Testis (tissue), 2 donors: ENCODE measurements at regions not wholly inside any gene's neighbourhood (a gene's known extent, or its start where the extent isn't known, plus 50 kb on each side); places are given as distances from the start of the nearest gene placed in this dataset.

ENCODE experiments used
- DNase-seq: peaks from one replicate; pipeline ENCODE4 v3.0.0-alpha.2; 2019
- H3K27ac ChIP-seq, 2 donors: fragments of 200-600 bp; sonication (generic); one replicate each; pipeline ENCODE4 v1.5.1; 2019
- H3K27me3 ChIP-seq: fragments of 200-600 bp; sonication (generic); one replicate; pipeline ENCODE4 v1.5.1; 2019
- H3K36me3 ChIP-seq: fragments of 200-600 bp; sonication (generic); one replicate; pipeline ENCODE4 v1.5.1; 2017; ENCODE audit warnings: low read depth; ENCODE audit errors: missing control alignments
- H3K4me1 ChIP-seq: fragments of 200-600 bp; sonication (generic); one replicate; pipeline ENCODE4 v1.5.1; 2019
- H3K4me3 ChIP-seq, 2 donors: fragments of 200-600 bp; sonication (generic); one replicate each; pipeline ENCODE4 v1.5.1; 2017 to 2019
- H3K9me3 ChIP-seq: fragments of 200-600 bp; sonication (generic); one replicate; pipeline ENCODE4 v1.5.1; 2017
- POLR2A ChIP-seq: fragments of 450-650 bp; IDR thresholded peaks from one replicate; pipeline ENCODE4 v1.6.1; 2017; ENCODE audit warnings: antibody characterized with exemption, mild to moderate bottlenecking, moderate library complexity
- WGBS, 2 donors: methylation state at CpG; one replicate each; pipeline ENCODE4 v1.1.5; 2018; 5-methylcytosine and 5-hydroxymethylcytosine counted together
- intact Hi-C: fragments of 100-400 bp; cut with DNase I; formaldehyde crosslinking; loops from one replicate; pipeline ENCODE4 v1.15.1; 2023; ENCODE audit warnings: low total_unique reads
- TF ChIP-seq, protein P1 (sequence below), 3 experiments: fragments of 450-650 bp in 2 of 3; fragments of 200-600 bp in 1 of 3; sonication (generic) in 1 of 3; IDR thresholded peaks; one replicate each; pipeline ENCODE4 v1.5.1; 2016 to 2019; ENCODE audit warnings: antibody characterized with exemption in 3 of 3, mild to moderate bottlenecking in 2 of 3, moderate library complexity in 1 of 3

DNA sequence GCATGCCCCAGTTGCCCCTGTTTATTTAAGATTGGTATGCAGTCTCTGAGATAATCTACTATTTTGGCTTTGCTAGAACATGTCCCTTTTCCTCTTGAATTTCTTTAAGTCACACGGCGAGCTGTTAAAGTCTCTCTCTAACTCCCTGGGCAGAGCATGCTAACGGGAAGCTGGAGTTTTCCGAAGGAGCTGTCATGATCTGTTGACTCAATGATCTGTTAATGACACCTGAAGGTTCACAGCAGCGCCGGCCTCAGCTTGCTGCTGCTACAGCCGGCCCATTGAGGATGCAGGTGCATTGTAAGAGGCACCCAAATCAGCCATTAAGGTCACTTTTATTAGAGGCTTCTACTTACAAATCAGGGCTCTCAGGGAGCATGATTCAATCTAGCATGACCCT lies 1203.4 kb downstream of the MAT2B start:
- no peak for DNase-seq
- WGBS, 2 donors, result 55 to 70% methylated on average over 7 of the region's 7 CpGs
- Histone ChIP-seq H3K4me3 (no peak overlapping the region), H3K27ac (no peak overlapping the region), H3K36me3 (no peaks in the 10 kb centered on the region), H3K4me1 (no peaks in the 10 kb centered on the region), H3K9me3 (no peaks in the 10 kb centered on the region), H3K27me3 (no peaks in the 10 kb centered on the region)
- TF ChIP-seq POLR2A, result no peak
- TF ChIP-seq, protein P1, sequence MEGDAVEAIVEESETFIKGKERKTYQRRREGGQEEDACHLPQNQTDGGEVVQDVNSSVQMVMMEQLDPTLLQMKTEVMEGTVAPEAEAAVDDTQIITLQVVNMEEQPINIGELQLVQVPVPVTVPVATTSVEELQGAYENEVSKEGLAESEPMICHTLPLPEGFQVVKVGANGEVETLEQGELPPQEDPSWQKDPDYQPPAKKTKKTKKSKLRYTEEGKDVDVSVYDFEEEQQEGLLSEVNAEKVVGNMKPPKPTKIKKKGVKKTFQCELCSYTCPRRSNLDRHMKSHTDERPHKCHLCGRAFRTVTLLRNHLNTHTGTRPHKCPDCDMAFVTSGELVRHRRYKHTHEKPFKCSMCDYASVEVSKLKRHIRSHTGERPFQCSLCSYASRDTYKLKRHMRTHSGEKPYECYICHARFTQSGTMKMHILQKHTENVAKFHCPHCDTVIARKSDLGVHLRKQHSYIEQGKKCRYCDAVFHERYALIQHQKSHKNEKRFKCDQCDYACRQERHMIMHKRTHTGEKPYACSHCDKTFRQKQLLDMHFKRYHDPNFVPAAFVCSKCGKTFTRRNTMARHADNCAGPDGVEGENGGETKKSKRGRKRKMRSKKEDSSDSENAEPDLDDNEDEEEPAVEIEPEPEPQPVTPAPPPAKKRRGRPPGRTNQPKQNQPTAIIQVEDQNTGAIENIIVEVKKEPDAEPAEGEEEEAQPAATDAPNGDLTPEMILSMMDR (IDR thresholded peaks at IDR 0.05), result no peak
- intact Hi-C loops, result no loop called here

- Histone ChIP-seq H3K9me3 (no peaks in the 10 kb centered on the region), H3K27ac (no peak overlapping the region), H3K27me3 (no peaks in the 10 kb centered on the region), H3K4me1 (no peaks in the 10 kb centered on the region), H3K36me3 (no peaks in the 10 kb centered on the region), H3K4me3 (no peak overlapping the region)
- DNase-seq, result no peak
- WGBS, 2 donors, result 82 to 87% methylated on average over 2 of the region's 2 CpGs
- intact Hi-C loops, result no loop called here
- TF ChIP-seq POLR2A, result no peak
- TF ChIP-seq, protein P1 (IDR thresholded peaks at IDR 0.05), result no peak
Observed at GRCh38 chr5:164713682-164714081, 1208.3 kb downstream of the MAT2B start.

DNA sequence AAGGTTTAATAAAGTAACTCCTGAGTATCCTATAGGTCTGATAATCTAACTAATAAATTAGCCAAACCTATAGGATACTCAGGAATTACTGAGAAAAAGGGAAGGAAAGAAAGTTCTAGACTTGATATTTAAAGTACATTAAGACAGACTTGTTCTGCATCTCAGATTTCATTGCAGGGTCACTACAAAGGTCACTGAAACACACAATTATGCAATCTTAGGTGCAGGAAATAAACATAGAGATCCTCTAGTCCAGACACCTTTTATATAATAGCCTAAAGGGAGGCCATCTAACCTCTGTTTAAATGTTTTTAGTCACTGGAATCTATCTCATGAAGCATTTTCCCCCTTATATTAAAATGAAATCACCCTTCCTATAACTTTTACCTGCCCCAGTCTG lies 1215.7 kb downstream of the MAT2B start:
- TF ChIP-seq, protein P1 (IDR thresholded peaks at IDR 0.05), result no peak
- no peak for TF ChIP-seq POLR2A
- no peak overlapping the region for H3K27ac ChIP-seq
- H3K9me3 ChIP-seq, result no peaks in the 10 kb centered on the region
- H3K4me1 ChIP-seq, result no peaks in the 10 kb centered on the region
- intact Hi-C loops, result no loop called here
- H3K27me3 ChIP-seq, result no peaks in the 10 kb centered on the region
- H3K4me3 ChIP-seq, result no peak overlapping the region
- no peak for DNase-seq
- H3K36me3 ChIP-seq, result no peaks in the 10 kb centered on the region

- no peak for DNase-seq
- Histone ChIP-seq H3K9me3 (no peaks in the 10 kb centered on the region), H3K36me3 (no peaks in the 10 kb centered on the region), H3K27me3 (no peaks in the 10 kb centered on the region), H3K4me1 (no peaks in the 10 kb centered on the region), H3K27ac (no peak overlapping the region), H3K4me3 (no peak overlapping the region)
- intact Hi-C loops, result no loop called here
- TF ChIP-seq, protein P1 (IDR thresholded peaks at IDR 0.05), result no peak
- no peak for TF ChIP-seq POLR2A
- 85 to 94% methylated on average over 1 of the region's 1 CpG for WGBS, 2 donors
Observed at GRCh38 chr5:164721656-164722055, 1216.2 kb downstream of the MAT2B start.

DNA sequence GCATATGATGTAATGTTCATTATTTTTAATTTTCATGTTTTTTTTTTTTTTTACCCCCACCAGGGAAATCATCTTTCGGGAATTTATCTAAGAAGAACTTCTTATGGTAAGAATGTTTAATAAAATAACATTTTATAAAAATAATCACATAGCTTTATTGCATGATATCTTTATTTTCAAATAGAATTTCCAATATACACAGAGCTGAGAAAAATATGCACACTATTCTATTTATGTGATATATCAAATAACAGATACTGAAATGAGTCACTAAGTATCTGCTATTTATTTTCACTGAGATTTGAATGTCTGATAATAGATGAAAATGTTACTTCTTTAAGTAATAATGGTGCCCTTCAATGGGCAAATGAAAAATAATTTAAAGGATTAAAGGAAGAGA lies 1217.3 kb downstream of the MAT2B start:
- Histone ChIP-seq H3K27ac (no peak overlapping the region), H3K4me1 (no peaks in the 10 kb centered on the region), H3K9me3 (no peaks in the 10 kb centered on the region), H3K27me3 (no peaks in the 10 kb centered on the region), H3K36me3 (no peaks in the 10 kb centered on the region), H3K4me3 (no peak overlapping the region)
- TF ChIP-seq, protein P1 (IDR thresholded peaks at IDR 0.05), result no peak
- no peak for TF ChIP-seq POLR2A
- WGBS, 2 donors, result 69 to 77% methylated on average over 1 of the region's 1 CpG
- DNase-seq, result no peak
- intact Hi-C loops, result no loop called here
